Endodermal cell (in vitro differentiated cells): ENCODE measurements at regions not wholly inside any gene's neighbourhood (a gene's known extent, or its start where the extent isn't known, plus 50 kb on each side); places are given as distances from the start of the nearest gene placed in this dataset.

Source experiments
- DNase-seq: peaks from one replicate; pipeline ENCODE4 v3.0.0-alpha.2; 2017
- H3K27ac ChIP-seq: 2 replicates; pipeline ENCODE4 v1.5.1; 2013; ENCODE audit warnings: mild to moderate bottlenecking, low read depth, low read length, moderate library complexity
- H3K27me3 ChIP-seq: 2 replicates; pipeline ENCODE4 v1.6.1; 2013; ENCODE audit warnings: mild to moderate bottlenecking, low read length, moderate library complexity; ENCODE audit not compliant: insufficient read depth, control insufficient read depth, poor library complexity, severe bottlenecking
- H3K36me3 ChIP-seq: 2 replicates; pipeline ENCODE4 v1.7.0; 2013; ENCODE audit warnings: mild to moderate bottlenecking, low read length, moderate library complexity; ENCODE audit not compliant: control insufficient read depth, insufficient read depth
- H3K4me1 ChIP-seq: one replicate; pipeline ENCODE4 v1.7.0; 2013; ENCODE audit warnings: low read length; ENCODE audit not compliant: control insufficient read depth, insufficient read depth
- H3K4me3 ChIP-seq: 2 replicates; pipeline ENCODE4 v1.5.1; 2013; ENCODE audit warnings: mild to moderate bottlenecking, low read length, moderate library complexity
- H3K9ac ChIP-seq: 2 replicates; pipeline ENCODE4 v1.6.1; 2013; ENCODE audit warnings: mild to moderate bottlenecking, low read length, moderate library complexity; ENCODE audit not compliant: poor library complexity, severe bottlenecking; ENCODE audit errors: extremely low read depth
- H3K9me3 ChIP-seq: 2 replicates; pipeline ENCODE4 v1.6.1; 2013; ENCODE audit warnings: mild to moderate bottlenecking, low read length, moderate library complexity; ENCODE audit not compliant: control insufficient read depth
- H3K27ac Mint-ChIP-seq: 2 replicates; pipeline ENCODE4 v1.8.0; 2020; ENCODE audit warnings: mixed read lengths
- H3K27me3 Mint-ChIP-seq: 2 replicates; pipeline ENCODE4 v1.8.0; 2021; ENCODE audit warnings: mild to moderate bottlenecking, mixed read lengths; ENCODE audit not compliant: insufficient read depth
- H3K36me3 Mint-ChIP-seq: 2 replicates; pipeline ENCODE4 v1.8.0; 2020; ENCODE audit warnings: low read depth, mixed read lengths
- H3K4me1 Mint-ChIP-seq: 2 replicates; pipeline ENCODE4 v1.8.0; 2020; ENCODE audit warnings: mixed read lengths
- H3K4me3 Mint-ChIP-seq: 2 replicates; pipeline ENCODE4 v1.8.0; 2020; ENCODE audit warnings: mild to moderate bottlenecking, moderate library complexity, mixed read lengths
- H3K9me3 Mint-ChIP-seq: 2 replicates; pipeline ENCODE4 v1.8.0; 2020; ENCODE audit warnings: mild to moderate bottlenecking, mixed read lengths
- WGBS, 2 experiments: methylation state at CpG; one replicate each; pipeline versions ENCODE4 v1.1.5 to v1.1.7; 2013; ENCODE audit warnings: missing lambda C conversion rate in 2 of 2, mixed read lengths in 1 of 2; ENCODE audit not compliant: insufficient coverage in 1 of 2, insufficient read length in 1 of 2; 5-methylcytosine and 5-hydroxymethylcytosine counted together
- TF ChIP-seq, protein P1 (sequence below): fragments of 200-600 bp; sonication (generic); conservative IDR thresholded peaks from 2 replicates; pipeline ENCODE4 v1.5.0; 2021; ENCODE audit warnings: antibody characterized with exemption, mild to moderate bottlenecking

DNA sequence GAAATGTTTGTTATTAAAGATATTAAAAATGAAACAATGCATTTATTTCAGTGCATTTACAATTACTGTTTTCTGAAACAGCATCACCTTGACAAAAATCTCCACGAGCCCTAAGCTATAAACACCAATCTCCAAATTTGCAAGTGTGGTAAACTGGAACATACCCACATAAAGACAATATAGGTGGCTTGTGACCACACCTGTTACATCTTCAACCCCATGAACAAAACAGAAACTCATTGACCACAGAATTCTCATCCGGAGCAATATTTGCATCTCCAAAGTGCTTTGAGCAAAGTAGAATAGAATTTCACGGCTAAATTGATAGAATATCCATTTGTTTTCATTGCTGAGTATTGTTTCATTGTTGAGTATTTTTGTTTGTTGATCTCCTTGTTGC is 375.2 kb upstream of the FLRT2 start:
- Mint-ChIP-seq H3K27ac (no peak overlapping the region), H3K9me3 (no peaks in the 10 kb centered on the region), H3K27me3 (no peaks in the 10 kb centered on the region), H3K36me3 (no peaks in the 10 kb centered on the region), H3K4me3 (no peak overlapping the region), H3K4me1 (no peaks in the 10 kb centered on the region)
- H3K27me3 ChIP-seq: no peaks in the 10 kb centered on the region
- no peak overlapping the region for H3K9ac ChIP-seq
- 57 to 76% methylated on average over 1 to 3 of the region's 3 CpGs for WGBS, 2 experiments
- TF ChIP-seq, protein P1, sequence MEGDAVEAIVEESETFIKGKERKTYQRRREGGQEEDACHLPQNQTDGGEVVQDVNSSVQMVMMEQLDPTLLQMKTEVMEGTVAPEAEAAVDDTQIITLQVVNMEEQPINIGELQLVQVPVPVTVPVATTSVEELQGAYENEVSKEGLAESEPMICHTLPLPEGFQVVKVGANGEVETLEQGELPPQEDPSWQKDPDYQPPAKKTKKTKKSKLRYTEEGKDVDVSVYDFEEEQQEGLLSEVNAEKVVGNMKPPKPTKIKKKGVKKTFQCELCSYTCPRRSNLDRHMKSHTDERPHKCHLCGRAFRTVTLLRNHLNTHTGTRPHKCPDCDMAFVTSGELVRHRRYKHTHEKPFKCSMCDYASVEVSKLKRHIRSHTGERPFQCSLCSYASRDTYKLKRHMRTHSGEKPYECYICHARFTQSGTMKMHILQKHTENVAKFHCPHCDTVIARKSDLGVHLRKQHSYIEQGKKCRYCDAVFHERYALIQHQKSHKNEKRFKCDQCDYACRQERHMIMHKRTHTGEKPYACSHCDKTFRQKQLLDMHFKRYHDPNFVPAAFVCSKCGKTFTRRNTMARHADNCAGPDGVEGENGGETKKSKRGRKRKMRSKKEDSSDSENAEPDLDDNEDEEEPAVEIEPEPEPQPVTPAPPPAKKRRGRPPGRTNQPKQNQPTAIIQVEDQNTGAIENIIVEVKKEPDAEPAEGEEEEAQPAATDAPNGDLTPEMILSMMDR: no peak
- H3K27ac ChIP-seq: no peak overlapping the region
- H3K4me3 ChIP-seq: no peak overlapping the region
- no peaks in the 10 kb centered on the region for H3K4me1 ChIP-seq
- no peaks in the 10 kb centered on the region for H3K9me3 ChIP-seq
- no peaks in the 10 kb centered on the region for H3K36me3 ChIP-seq
- no peak for DNase-seq

- TF ChIP-seq, protein P1: no peak
- Histone ChIP-seq H3K9ac (no peak overlapping the region), H3K36me3 (no peaks in the 10 kb centered on the region), H3K27ac (no peak overlapping the region), H3K4me1 (no peaks in the 10 kb centered on the region), H3K27me3 (no peaks in the 10 kb centered on the region), H3K9me3 (peaks cover 9% of the 10 kb centered on the region), H3K4me3 (no peak overlapping the region)
- H3K36me3 Mint-ChIP-seq: no peaks in the 10 kb centered on the region
- H3K27me3 Mint-ChIP-seq: no peaks in the 10 kb centered on the region
- H3K4me1 Mint-ChIP-seq: no peaks in the 10 kb centered on the region
- no peak for DNase-seq
- peaks cover 4% of the 10 kb centered on the region for H3K9me3 Mint-ChIP-seq
- no peak overlapping the region for H3K27ac Mint-ChIP-seq
- H3K4me3 Mint-ChIP-seq: no peak overlapping the region
Observed at GRCh38 chr14:85156319-85156718, 373.6 kb upstream of the FLRT2 start.

GRCh38 chr14:85159726-85160125 is 370.2 kb upstream of the FLRT2 start:
- Histone ChIP-seq H3K4me3 (no peak overlapping the region), H3K9me3 (peaks cover 36% of the 10 kb centered on the region), H3K27me3 (no peaks in the 10 kb centered on the region), H3K36me3 (no peaks in the 10 kb centered on the region), H3K4me1 (no peaks in the 10 kb centered on the region), H3K27ac (no peak overlapping the region), H3K9ac (no peak overlapping the region)
- DNase-seq: no peak
- H3K27ac Mint-ChIP-seq: no peak overlapping the region
- H3K27me3 Mint-ChIP-seq: no peaks in the 10 kb centered on the region
- no peaks in the 10 kb centered on the region for H3K4me1 Mint-ChIP-seq
- no peak overlapping the region for H3K4me3 Mint-ChIP-seq
- H3K36me3 Mint-ChIP-seq: no peaks in the 10 kb centered on the region
- peaks cover 23% of the 10 kb centered on the region for H3K9me3 Mint-ChIP-seq
- TF ChIP-seq, protein P1: no peak
